T47D (cell line): ENCODE measurements at regions not wholly inside any gene's neighbourhood (a gene's known extent, or its start where the extent isn't known, plus 50 kb on each side); places are given as distances from the start of the nearest gene placed in this dataset.

ENCODE experiments used
- DNase-seq, 2 experiments: peaks; one replicate each; pipeline versions ENCODE4 v3.0.0 to v3.0.0-alpha.2; 2011 to 2012; ENCODE audit warnings: low read depth in 1 of 2, low spot score in 1 of 2
- JUND ChIP-seq: IDR thresholded peaks from 2 replicates; pipeline ENCODE4 v1.6.1; 2012; ENCODE audit warnings: low read depth
- in situ Hi-C: cut with HindIII; loops from 2 replicates; pipeline ENCODE4 v1.10.0; 2016; ENCODE audit warnings: low sequenced_read_pairs, low pct_unique_long_range_greater_than_20kb

DNA sequence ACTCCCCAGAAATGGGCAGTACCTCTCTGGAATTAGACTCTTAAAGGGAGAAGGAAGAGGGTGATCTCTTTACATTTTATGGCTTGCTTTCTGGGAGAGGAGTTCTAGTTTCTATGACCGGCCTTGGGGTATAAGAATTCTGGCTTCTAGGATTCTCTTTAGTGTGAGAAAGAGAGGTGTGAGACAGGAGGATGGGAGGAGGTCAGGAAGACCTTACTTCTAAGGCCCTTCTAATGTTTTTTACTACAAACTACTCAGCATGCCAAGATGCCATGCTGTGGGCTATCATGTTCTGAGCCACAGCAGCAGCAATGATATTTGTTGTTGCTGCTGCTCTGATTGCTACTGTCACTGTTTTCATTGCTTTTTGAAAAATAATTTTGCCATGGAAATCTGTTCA lies 538.3 kb downstream of the SLITRK6 start:
- no peak for TF ChIP-seq JUND
- in situ Hi-C loops: no loop called here
- no peak for DNase-seq

DNA sequence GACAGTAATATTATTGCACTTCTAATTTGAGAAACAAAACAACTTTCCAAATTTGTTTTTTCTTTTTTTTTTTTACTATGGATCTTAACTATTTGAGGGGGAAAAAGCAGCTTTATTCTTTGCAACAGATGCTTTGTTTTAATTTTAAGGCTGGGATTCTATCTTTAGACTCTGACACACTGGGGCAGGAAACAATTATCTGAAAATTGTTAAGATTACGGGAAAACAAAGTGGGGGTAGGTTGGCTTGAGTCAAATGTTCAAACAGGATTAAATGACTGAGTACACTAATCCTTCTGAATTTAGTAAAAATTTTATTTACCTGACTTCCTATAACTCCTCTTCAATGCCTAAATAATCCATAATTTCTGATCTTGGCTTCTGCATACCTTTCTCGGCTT lies 543.2 kb downstream of the SLITRK6 start:
- DNase-seq: no peak
- TF ChIP-seq JUND: no peak
- in situ Hi-C loops: no loop called here

DNA sequence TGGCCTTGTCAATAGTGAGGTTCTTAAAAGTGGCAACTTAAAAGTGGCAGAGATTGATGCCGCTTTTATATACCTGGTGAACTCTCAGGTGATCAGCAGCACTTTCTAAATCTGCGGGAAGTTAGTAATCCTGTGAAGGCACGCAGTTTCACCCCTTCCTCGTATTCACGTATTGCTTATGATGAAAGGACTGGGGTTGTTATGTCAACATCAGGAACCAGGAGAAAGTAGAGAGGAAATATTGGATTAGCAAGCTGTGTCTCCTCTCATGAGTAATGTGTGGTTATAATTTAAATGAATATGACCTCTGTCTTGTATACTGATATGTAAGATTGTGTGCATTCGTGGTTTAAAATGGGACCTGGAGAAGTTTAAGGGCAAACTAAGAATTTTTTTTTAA lies 544.6 kb downstream of the SLITRK6 start:
- no peak for DNase-seq
- in situ Hi-C loops: no loop called here
- no peak for TF ChIP-seq JUND

DNA sequence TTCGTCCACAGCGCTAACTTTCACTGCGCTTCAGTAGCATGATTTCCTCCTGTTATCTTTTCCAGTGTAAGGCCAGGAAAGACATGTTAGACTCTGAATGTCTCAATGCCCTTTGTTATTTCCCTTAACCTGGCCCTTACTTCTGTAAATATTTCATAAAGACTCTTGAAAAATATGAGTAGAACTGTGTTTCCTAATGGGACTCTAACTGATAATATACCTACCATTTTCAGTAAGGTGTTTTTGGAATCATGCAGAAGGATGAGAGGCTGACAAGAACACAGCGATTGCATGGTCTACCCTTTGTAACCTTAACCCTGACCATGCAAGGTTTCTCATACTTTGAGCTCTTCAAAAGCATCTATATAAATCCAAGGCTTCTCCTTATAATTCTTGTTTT lies 550.1 kb downstream of the SLITRK6 start:
- TF ChIP-seq JUND: no peak
- in situ Hi-C loops: no loop called here
- DNase-seq: no peak

DNA sequence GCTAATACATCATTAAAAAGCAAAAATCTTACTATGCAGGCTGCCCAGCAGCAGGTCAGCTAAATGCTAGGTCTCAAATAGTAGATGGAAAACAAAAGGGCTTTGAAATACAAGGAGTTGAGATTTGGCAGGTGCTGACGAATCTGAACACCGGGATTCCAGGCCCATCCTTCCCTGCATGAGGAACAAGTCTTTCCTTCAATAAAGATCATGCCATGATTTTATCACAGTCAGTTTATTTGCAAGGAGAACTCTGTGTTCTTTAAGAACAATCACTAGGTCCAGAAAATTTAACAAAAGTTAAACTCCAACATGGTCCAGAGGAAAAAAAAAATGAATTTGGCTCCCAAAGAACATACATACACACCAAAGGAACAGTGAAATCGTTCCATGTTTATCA lies 551.4 kb downstream of the SLITRK6 start:
- no peak for TF ChIP-seq JUND
- in situ Hi-C loops: no loop called here

DNA sequence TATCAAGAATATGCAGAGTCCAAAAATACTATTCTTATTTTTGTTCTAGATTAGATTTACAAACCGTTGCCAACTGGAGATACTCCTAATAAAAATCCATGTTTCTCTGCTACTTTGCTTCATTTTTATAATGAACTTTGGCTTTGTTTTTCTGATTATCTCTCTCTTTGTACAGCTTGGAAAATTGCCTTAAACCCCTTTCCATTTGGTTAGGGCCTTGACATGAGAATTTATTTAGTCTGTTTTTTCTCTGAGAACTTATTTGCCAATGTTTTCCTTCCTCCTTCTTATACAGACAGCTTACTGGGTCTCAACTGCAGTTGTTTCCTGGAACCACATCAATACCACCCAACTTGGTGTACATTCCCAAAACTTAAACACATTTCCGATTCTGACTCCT lies 555.4 kb downstream of the SLITRK6 start:
- in situ Hi-C loops: no loop called here

More for the DNA sequence above, 551.4 kb downstream of the SLITRK6 start:
- DNase-seq: no peak

DNA sequence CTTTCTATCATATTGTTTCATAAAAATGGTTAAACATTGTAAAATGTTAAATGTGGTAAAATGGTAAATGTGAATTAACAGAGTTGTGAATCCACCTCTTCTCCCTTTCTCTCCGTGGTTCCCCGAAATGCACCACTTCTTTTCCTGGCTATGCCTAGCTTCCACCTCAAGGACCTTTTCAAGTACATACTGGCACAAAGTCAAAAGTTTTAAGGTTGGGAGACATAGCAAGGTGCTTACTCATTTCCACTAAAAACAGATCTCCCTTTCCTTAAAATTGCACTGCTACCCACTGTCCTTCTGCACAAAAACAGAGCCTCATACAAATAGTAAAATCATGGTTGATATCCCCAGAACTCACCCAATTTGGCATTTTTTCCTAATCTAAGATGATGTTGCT lies 558.2 kb downstream of the SLITRK6 start:
- no peak for DNase-seq
- TF ChIP-seq JUND: no peak
- in situ Hi-C loops: no loop called here

More for the DNA sequence above, 555.4 kb downstream of the SLITRK6 start:
- no peak for TF ChIP-seq JUND
- DNase-seq: no peak

DNA sequence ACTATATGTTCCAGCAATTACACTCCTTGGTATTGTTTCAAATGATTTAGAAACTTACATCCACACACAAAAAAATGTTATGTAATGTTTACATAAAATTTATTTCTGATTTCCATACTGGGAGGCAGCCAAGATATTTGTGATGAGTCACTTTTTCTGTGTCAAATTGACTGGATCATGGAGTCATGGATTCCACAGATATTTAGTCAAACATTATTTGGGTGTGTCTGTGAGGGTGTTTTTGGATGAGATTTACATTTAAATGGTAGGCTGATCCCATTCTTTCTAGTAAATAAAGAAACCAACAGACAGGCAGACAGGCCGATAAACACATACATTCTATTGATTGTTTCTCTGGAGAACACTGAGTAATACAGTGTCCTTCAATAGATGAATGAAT lies 562.8 kb downstream of the SLITRK6 start:
- in situ Hi-C loops: no loop called here
- TF ChIP-seq JUND: no peak
- no peak for DNase-seq

DNA sequence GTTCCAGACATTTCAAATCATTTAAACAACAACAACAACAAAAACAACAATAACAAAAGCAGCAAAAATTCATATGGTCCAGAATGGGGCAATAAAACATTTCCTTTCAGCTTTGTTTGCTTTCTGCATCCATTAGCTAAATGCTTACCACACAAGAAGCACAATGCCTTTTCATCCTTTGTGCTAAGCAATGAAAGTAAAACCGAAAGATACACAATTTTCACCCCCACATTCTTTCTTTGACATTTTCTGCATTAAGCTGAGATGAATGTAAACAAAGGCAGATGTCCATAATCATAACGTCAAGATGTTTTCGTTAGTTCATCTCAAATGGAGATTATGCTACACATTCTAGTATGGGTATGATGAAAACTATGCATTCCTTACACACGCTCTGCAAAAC lies 568.5 kb downstream of the SLITRK6 start:
- DNase-seq: no peak

DNA sequence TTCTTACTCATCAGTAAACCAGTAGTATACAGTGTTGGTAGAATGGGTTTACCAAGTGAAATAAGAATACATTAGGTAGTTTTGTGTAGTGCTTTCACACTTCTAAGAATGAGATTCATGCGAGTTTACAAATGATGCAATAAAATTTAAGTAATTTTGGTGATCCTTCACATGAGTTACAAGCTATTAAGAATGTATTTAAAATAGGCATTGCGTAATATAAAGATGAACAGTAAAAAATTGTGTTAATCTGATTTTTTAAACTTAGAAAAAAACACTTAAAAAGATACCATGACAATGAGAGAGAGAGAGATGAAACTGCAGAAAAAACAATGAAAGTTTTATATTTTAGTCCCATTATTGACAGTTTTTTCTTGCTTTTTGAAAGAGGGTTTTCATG lies 570.5 kb downstream of the SLITRK6 start:
- TF ChIP-seq JUND: no peak
- in situ Hi-C loops: no loop called here
- DNase-seq: no peak

More for the DNA sequence above, 568.5 kb downstream of the SLITRK6 start:
- TF ChIP-seq JUND: no peak
- in situ Hi-C loops: no loop called here

DNA sequence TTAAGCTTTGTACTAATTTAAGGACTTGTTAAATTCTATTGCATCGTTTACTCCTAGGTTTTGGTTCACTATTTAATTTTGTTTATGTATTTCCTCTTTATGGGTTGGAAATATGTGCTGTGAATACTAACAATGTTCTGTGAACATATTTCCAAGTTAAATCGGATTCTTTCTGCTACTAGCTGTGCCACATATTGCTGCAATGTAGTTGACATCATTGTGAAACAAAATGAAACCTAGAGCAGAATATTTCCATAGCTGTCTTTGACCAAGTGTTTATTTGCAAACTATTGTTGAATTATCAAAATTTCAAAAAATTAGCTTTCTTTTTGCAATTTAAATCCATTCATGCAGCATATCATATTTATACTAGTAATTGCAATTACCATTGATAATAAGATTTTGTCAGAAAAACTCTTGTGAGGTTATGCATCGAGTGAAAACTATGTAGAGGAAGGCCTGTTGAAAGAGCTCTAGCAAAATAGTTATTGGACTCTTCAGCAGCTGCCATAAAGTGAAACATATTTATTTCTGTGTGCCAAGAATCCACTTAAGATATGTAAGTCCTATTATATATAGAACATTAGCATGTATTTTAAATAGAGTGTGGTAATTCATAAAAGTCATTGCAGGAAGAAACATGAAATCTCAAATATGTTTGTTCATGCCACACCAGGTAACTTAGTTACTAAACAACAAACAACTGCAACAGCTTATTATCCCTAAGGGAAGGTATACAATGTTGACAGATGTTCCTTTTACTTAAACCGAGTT lies 575.1 kb downstream of the SLITRK6 start:
- DNase-seq: peak in 1 of 2 experiments; percentile 7
- TF ChIP-seq JUND: no peak
- in situ Hi-C loops: no loop called here

DNA sequence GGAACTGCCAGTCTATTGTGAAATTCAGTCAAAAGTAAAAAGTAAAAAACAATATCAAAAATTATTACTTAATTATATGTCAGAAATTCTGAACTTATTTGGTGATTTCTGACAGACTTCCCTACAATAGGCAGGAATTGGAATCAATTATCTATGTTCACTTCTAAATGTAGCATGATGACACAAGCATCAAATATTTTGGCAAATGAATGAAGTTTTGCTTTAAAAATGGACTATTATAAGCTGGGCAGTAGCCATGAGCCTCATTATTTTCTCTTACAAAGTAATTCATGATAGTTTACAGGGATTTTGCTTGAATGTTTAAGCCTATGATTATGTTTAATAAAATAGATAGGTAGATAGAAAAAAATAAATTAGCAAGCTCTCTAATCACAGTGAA lies 582.6 kb downstream of the SLITRK6 start:
- no peak for TF ChIP-seq JUND
- in situ Hi-C loops: no loop called here

DNA sequence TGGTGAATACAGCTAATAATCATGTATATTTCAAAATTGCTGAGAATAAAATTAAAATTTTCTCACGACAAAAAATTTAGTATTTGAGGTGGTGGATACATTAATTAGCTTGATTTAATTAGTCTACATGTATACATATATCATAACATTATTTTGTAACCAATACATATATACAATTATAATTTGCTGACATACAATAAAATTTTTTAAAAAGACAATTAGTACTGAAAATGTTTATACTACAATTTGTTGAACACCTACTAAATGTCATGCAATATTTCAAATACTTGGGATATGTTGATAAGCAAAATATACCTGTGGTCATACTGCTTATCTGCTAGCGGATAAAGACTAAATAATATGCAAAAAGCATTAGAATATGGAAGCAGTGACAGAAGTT lies 586.5 kb downstream of the SLITRK6 start:
- in situ Hi-C loops: no loop called here
- no peak for TF ChIP-seq JUND
- no peak for DNase-seq

More for the DNA sequence above, 582.6 kb downstream of the SLITRK6 start:
- DNase-seq: no peak
